Fibroblast of lung (primary cell): ENCODE measurements at regions not wholly inside any gene's neighbourhood (a gene's known extent, or its start where the extent isn't known, plus 50 kb on each side); places are given as distances from the start of the nearest gene placed in this dataset.

Experiments used
- EZH2 ChIP-seq: IDR thresholded peaks from 2 replicates; pipeline ENCODE4 v1.5.1; 2012; ENCODE audit warnings: low read length, control low read depth, mild to moderate bottlenecking; ENCODE audit errors: missing control alignments
- TF ChIP-seq, protein P1 (sequence below), 2 donors: IDR thresholded peaks in 1 of 2; conservative IDR thresholded peaks in 1 of 2; 1 replicate in 1 of 2; 2 replicates in 1 of 2; pipeline ENCODE4 v1.5.1; 2011 to 2012; ENCODE audit warnings: low read length in 2 of 2, control low read depth in 1 of 2, inconsistent platforms in 1 of 2, low read depth in 1 of 2, mild to moderate bottlenecking in 1 of 2

DNA sequence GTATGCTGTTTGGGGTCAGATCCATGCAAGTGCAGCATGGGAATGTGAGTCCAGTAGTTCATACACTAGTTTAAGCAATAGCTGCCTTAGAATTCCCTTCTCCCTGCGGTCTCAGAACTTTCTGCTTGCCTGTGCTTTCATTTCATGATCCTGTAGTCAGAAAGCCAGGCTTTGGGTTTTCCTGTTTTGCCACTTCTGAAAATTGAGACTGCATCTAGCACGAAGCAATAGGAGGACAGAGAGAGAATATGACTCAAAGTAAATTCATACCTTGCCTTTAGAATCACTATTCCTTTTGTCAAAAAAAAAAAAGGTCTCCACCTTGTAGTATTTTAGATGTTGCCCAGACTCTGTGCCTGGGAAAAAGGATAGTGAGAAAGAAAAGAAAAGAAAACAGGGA is 161.2 kb upstream of the SNX7 start:
- TF ChIP-seq, protein P1, sequence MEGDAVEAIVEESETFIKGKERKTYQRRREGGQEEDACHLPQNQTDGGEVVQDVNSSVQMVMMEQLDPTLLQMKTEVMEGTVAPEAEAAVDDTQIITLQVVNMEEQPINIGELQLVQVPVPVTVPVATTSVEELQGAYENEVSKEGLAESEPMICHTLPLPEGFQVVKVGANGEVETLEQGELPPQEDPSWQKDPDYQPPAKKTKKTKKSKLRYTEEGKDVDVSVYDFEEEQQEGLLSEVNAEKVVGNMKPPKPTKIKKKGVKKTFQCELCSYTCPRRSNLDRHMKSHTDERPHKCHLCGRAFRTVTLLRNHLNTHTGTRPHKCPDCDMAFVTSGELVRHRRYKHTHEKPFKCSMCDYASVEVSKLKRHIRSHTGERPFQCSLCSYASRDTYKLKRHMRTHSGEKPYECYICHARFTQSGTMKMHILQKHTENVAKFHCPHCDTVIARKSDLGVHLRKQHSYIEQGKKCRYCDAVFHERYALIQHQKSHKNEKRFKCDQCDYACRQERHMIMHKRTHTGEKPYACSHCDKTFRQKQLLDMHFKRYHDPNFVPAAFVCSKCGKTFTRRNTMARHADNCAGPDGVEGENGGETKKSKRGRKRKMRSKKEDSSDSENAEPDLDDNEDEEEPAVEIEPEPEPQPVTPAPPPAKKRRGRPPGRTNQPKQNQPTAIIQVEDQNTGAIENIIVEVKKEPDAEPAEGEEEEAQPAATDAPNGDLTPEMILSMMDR (conservative IDR thresholded peaks at IDR 0.05 in 1 of 2, IDR thresholded peaks at IDR 0.05 in 1 of 2; ENCODE audit: low read depth in 1 of 2, low read length in 2 of 2): no peak
- TF ChIP-seq EZH2: no peak
